ENCODE measurements at regions not wholly inside any gene's neighbourhood (a gene's known extent, or its start where the extent isn't known, plus 50 kb on each side); places are given as distances from the start of the nearest gene placed in this dataset.

- no peak overlapping the region for H3K4me3 ChIP-seq (ENCODE audit: low read length)
- no peaks in the 10 kb centered on the region for H3F3A ChIP-seq (ENCODE audit: insufficient read depth, low read length)
- no peak overlapping the region for H3K9ac ChIP-seq (ENCODE audit: low read length)
- no peaks in the 10 kb centered on the region for H3K4me1 ChIP-seq (ENCODE audit: low read length)
- no peaks in the 10 kb centered on the region for H4K20me1 ChIP-seq (ENCODE audit: insufficient read depth, low read length)
- H3K36me3 ChIP-seq (replicated peaks; ENCODE audit: insufficient read depth, low read length), result no peaks in the 10 kb centered on the region
- DNase-seq, result no peak
- no peak overlapping the region for H3K4me2 ChIP-seq (ENCODE audit: low read depth, low read length)
- no peak overlapping the region for H2AFZ ChIP-seq (ENCODE audit: low read length)
- H3K27me3 ChIP-seq (replicated peaks; ENCODE audit: insufficient read depth, low read length), result peaks cover 94% of the 10 kb centered on the region
- no peaks in the 10 kb centered on the region for H3K79me2 ChIP-seq (ENCODE audit: low read length)
- H3K9me2 ChIP-seq (replicated peaks; ENCODE audit: insufficient read depth, low read length), result no peaks in the 10 kb centered on the region
- no peak overlapping the region for H3K27ac ChIP-seq (ENCODE audit: low read length)
- no peaks in the 10 kb centered on the region for H3K9me3 ChIP-seq (replicated peaks; ENCODE audit: insufficient read depth, low read length)
- TF ChIP-seq EZH2phosphoT487 (IDR thresholded peaks at IDR 0.05; ENCODE audit: low read length) (no peak), EZH2 (optimal IDR thresholded peaks at IDR 0.05; ENCODE audit: low read depth, low read length) (no peak)
- TF ChIP-seq, protein P1, sequence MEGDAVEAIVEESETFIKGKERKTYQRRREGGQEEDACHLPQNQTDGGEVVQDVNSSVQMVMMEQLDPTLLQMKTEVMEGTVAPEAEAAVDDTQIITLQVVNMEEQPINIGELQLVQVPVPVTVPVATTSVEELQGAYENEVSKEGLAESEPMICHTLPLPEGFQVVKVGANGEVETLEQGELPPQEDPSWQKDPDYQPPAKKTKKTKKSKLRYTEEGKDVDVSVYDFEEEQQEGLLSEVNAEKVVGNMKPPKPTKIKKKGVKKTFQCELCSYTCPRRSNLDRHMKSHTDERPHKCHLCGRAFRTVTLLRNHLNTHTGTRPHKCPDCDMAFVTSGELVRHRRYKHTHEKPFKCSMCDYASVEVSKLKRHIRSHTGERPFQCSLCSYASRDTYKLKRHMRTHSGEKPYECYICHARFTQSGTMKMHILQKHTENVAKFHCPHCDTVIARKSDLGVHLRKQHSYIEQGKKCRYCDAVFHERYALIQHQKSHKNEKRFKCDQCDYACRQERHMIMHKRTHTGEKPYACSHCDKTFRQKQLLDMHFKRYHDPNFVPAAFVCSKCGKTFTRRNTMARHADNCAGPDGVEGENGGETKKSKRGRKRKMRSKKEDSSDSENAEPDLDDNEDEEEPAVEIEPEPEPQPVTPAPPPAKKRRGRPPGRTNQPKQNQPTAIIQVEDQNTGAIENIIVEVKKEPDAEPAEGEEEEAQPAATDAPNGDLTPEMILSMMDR (IDR thresholded peaks at IDR 0.05; ENCODE audit: low read length), result no peak
These were observed 782.4 kb downstream of the BRD1 start for GRCh38 chr22:49045276-49045675.

DNA sequence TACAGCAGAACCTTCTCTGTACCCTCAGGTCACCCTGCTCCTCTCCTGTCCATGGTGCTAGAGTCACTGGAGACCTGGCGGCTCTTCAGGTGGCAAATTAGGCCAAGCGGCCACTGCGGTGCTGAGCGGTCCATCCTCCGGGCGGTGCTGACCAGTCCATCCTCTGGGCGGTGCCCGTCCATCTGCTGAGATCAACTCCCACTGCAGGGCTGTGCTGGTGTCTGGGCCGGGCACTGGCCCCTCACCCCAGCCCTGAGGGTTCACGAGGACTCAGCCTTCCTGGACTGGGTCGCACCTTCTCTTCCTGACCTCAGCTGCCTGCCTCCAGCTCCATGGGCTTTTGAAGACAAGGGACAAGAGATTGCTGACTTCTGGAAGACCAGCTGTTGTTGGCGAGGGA, 782.9 kb downstream of the BRD1 start:
- no peak for DNase-seq
- Histone ChIP-seq H3K4me3 (ENCODE audit: low read length) (no peak overlapping the region), H3K27ac (ENCODE audit: low read length) (no peak overlapping the region), H3K9me3 (replicated peaks; ENCODE audit: insufficient read depth, low read length) (no peaks in the 10 kb centered on the region), H3K36me3 (replicated peaks; ENCODE audit: insufficient read depth, low read length) (no peaks in the 10 kb centered on the region), H4K20me1 (ENCODE audit: insufficient read depth, low read length) (no peaks in the 10 kb centered on the region), H3K79me2 (ENCODE audit: low read length) (no peaks in the 10 kb centered on the region), H3K27me3 (replicated peaks; ENCODE audit: insufficient read depth, low read length) (peaks cover 94% of the 10 kb centered on the region), H3F3A (ENCODE audit: insufficient read depth, low read length) (no peaks in the 10 kb centered on the region), H3K4me1 (ENCODE audit: low read length) (no peaks in the 10 kb centered on the region), H3K9ac (ENCODE audit: low read length) (no peak overlapping the region), H3K4me2 (ENCODE audit: low read depth, low read length) (no peak overlapping the region), H3K9me2 (replicated peaks; ENCODE audit: insufficient read depth, low read length) (no peaks in the 10 kb centered on the region), H2AFZ (ENCODE audit: low read length) (no peak overlapping the region)
- TF ChIP-seq EZH2 (optimal IDR thresholded peaks at IDR 0.05; ENCODE audit: low read depth, low read length) (no peak), EZH2phosphoT487 (IDR thresholded peaks at IDR 0.05; ENCODE audit: low read length) (no peak)
- TF ChIP-seq, protein P1 (IDR thresholded peaks at IDR 0.05; ENCODE audit: low read length), result no peak

DNA sequence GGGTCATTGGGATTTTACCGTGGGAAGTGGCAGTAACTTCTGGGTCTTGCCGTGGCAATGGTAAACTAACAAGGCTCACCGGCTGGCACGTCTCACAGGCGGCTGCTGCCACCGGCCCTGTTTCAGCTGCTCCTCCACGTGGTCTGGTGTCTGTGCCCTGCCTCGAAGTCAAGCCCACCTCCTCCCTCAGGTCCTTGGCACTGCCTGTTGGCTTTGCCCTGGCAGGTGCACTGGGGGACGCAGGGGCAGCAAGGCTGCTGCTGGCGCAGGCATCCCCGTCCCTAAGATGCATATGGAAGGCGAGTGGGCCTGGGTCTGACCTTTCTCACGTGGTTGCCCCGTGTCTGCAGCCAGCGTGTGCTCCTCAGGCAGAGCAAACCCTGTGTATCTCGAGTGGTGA, 783.6 kb downstream of the BRD1 start:
- peaks cover 94% of the 10 kb centered on the region for H3K27me3 ChIP-seq (replicated peaks; ENCODE audit: insufficient read depth, low read length)
- no peaks in the 10 kb centered on the region for H3K9me3 ChIP-seq (replicated peaks; ENCODE audit: insufficient read depth, low read length)
- no peak overlapping the region for H3K27ac ChIP-seq (ENCODE audit: low read length)
- TF ChIP-seq EZH2phosphoT487 (IDR thresholded peaks at IDR 0.05; ENCODE audit: low read length), result no peak
- TF ChIP-seq, protein P1 (IDR thresholded peaks at IDR 0.05; ENCODE audit: low read length), result no peak
- no peak for TF ChIP-seq EZH2 (optimal IDR thresholded peaks at IDR 0.05; ENCODE audit: low read depth, low read length)
- H3K4me1 ChIP-seq (ENCODE audit: low read length), result no peaks in the 10 kb centered on the region
- no peak overlapping the region for H3K4me3 ChIP-seq (ENCODE audit: low read length)
- no peak for DNase-seq
- no peaks in the 10 kb centered on the region for H3F3A ChIP-seq (ENCODE audit: insufficient read depth, low read length)
- no peaks in the 10 kb centered on the region for H4K20me1 ChIP-seq (ENCODE audit: insufficient read depth, low read length)
- no peaks in the 10 kb centered on the region for H3K79me2 ChIP-seq (ENCODE audit: low read length)
- H3K9me2 ChIP-seq (replicated peaks; ENCODE audit: insufficient read depth, low read length), result no peaks in the 10 kb centered on the region
- no peak overlapping the region for H2AFZ ChIP-seq (ENCODE audit: low read length)
- no peak overlapping the region for H3K9ac ChIP-seq (ENCODE audit: low read length)
- H3K36me3 ChIP-seq (replicated peaks; ENCODE audit: insufficient read depth, low read length), result no peaks in the 10 kb centered on the region
- H3K4me2 ChIP-seq (ENCODE audit: low read depth, low read length), result no peak overlapping the region

Measured in MM.1S (cell line).